Hematopoietic multipotent progenitor cell treated with erythropoietin and hydrocortisone succinate and interleukin-3 and kit ligand, for 17 days (in vitro differentiated cells): ENCODE measurements at regions not wholly inside any gene's neighbourhood (a gene's known extent, or its start where the extent isn't known, plus 50 kb on each side); places are given as distances from the start of the nearest gene placed in this dataset.
"Not testable (repeated sequence)": the region's sequence is repeated elsewhere in the genome, so short reads cannot be mapped to it uniquely, and the experiment has no call there.

Experiments
- DNase-seq: peaks from one replicate; pipeline ENCODE4 v3.0.0-alpha.2; 2015; ENCODE audit warnings: low spot score

DNA sequence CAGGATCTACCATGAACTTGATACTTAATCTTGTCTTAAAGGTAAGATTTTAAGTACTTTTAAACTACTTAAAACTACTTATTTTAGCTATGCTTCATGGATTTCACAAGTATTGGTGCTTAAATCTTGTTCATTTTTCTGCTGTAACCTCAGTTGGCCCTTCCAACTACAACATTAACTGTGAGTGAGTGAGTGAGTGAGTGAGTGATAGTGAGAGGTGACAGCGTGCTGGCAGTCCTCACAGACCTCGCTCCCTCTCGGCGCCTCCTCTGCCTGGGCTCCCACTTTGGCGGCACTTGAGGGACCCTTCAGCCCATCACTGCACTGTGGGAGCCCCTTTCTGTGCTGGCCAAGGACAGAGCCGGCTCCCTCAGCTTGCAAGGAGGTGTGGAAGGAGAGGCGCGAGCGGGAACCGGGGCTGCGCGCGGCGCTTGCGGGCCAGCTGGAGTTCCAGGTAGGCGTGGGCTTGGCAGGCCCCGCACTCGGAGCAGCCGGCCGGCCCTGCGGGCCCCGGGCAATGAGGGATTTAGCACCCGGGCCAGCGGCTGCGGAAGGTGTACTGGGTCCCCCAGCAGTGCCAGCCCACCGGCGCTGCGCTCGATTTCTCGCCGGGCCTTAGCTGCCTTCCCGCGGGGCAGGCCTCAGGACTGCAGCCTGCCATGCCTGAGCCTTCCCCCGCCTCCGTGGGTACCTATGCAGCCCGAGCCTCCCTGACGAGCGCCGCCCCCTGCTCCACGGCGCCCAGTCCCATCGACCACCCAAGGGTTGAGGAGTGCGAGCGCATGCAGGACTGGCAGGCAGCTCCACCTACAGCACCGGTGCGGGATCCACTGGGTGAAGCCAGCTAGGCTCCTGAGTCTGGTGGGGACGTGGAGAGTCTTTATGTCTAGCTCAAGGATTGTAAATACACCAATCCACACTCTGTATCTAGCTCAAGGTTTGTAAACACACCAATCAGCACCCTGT, 1558.6 kb upstream of the SEL1L start:
- DNase-seq, result not testable (repeated sequence)

DNA sequence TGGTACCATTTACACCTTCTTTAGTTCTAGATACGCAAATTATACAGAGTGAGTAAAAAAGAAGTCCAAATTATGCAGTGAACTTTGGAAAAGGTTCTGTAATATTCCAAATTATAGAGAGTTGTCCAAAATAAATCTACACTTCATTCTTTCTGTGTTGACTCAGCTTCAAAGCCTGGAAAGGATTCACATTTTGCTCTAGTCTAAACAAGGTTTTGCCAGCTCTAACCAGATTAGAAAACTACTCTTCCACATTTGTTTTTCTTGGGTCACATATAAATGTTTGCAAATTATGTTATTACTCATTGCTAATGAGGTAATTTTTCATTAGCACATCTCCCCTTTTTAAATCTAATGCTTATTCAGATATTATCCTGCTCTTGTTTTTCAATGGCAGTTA, 1562.4 kb upstream of the SEL1L start:
- DNase-seq, result no peak

DNA sequence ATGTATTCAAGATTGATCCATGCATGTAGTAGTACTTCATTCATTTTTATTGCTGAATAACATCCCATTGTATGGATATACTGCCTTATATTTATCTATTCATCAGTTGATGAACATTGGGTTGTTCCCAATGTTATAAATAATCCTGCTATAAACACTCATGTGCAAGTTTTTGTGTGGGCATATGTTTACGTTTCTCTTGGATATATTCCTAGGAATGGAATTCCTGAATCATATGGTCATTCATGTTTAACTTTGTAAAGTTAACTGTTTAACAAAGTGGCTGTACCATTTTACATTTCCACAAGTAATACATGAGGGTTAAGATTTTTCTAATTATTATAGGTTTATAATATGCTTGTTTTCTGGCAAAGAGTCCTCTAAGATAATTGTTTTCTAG, 1568.2 kb upstream of the SEL1L start:
- no peak for DNase-seq

DNA sequence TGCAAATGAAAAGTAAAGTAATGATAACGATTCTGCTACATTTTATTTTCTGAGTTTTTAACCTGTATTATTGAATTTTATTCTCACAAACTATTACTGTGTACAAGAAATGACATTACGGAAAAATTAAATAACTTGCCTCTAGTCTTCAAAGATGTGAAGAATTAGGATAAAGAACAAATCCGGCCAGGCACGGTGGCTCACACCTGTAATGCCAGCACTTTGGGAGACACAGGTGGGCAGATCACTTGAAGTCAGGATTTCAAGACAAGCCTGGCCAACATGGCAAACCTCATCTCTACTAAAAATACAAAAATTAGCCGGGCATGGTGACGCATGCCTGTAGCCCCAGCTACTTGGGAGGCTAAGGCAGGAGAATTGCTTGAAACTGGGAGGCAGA, 1584.4 kb upstream of the SEL1L start:
- DNase-seq, result no peak

DNA sequence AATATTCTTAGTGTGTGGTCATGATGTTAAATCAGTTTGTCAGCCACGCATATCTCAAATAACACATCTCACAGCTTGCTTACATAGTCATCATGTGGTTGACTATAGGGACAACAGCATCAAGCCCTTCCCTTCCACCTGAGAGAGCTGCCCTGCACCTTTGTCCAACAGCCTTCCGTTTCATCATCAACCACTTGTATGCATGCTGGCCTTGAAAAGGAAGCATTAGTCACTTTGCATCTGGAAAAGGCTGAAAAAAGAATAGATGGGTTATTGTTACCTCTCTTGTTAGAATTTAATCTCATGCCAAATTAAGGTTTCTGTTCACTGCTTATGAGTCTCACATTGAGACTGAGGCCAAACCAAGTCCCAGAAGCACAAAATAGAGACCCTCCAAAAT, 1586.5 kb upstream of the SEL1L start:
- DNase-seq, result no peak

DNA sequence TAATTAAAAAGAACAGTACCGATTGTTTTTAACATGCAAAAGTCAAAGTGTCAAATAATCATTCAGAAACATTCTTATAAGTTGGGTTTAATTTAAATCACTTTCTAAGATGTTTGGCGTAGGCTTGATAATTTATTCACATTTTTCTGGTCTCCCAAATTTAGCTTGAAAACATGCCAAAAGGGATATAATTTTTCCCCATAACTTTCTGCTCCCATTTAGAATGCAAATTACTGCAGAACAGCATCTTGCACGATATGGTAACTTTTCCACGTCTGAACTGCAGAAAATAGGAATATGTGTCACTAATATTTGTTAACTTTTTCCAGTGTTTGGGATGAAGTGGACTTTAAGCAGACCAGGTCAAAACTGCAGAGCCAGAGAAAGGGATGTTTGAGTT, 1592.4 kb upstream of the SEL1L start:
- no peak for DNase-seq

DNA sequence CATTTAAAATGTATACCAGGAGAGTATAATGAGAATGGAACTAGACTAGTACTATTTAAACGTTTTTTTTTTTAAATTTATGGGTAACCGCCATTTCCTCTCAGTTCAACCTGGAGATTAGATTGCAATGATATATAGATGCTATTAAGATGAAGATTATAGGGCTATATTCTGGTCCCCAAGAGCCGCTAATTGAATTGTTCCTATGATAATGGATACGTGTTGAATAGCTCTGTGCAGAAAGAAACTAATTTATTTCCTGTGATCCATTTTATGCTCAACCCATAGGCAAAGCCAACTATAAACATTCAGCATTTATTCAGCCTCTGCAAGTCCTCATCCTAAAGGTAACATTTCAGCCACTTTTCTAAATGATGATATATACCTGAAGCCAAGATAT, 1595.1 kb upstream of the SEL1L start:
- DNase-seq, result no peak

DNA sequence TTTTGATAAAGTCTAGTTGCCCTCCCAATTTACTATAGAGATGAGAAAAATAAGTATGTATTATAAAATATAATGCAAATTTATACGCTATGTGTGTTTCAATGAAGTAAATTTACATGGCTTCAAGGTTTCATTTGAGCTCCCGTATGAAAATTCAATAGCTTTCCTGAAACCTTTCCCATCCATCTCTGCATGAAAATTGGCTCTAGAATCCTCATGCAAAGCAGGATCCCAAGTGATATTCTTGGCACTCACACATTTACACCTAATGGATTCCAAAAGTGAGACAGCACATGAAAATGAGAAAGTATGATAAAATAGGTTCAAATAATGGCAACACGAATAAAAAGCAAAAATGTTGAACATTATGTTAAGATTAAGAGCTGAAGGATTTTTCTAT, 1595.8 kb upstream of the SEL1L start:
- DNase-seq, result no peak

DNA sequence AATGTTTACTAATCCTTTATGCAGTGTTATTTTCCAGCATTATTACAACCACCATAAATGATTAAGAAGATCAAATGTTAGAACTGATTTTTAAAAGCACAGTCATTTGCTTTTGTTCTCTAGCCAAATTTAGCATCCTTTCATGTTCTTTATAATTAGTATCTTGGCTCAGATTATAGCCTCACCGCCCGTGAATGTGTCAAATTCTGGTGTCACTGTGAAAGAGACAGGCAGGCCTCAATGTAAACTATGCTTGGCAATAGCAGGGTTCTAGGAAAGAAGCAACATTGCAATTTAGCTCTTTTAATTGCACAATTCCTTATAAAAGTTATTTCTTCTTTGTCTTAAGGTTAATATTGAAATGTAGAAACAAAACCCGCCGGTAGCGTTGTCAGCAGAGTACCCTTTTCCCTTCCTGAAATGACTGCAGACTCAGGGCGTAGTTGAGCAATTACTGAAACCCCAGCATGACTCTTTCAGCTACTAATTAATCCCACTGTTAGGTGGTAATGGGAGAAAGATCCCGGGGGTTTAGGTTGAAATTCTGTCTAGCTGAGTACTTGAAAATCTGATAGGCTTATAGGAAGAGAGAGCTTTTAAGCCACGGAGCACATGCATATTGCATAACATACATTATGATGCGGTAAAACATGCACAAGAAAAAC, 1600.5 kb upstream of the SEL1L start:
- no peak for DNase-seq

DNA sequence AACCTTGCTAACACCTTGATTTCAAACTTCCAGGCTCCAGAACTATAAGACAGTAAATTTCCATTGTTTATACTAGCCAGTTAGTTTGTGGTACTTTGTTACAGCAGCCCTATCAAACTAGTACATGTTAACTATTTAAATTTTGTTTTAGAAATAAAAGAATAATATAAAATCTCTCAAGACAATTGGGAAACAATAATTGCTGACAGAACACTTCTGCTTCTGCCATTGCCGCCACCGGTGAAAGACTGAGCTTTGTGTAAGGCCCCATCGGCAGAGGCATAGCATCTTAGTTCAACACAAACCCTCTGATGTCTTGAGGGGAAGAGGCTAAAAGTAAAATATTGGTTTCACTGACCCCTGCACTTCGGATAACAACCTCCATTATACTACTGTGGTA, 1607.1 kb upstream of the SEL1L start:
- no peak for DNase-seq

DNA sequence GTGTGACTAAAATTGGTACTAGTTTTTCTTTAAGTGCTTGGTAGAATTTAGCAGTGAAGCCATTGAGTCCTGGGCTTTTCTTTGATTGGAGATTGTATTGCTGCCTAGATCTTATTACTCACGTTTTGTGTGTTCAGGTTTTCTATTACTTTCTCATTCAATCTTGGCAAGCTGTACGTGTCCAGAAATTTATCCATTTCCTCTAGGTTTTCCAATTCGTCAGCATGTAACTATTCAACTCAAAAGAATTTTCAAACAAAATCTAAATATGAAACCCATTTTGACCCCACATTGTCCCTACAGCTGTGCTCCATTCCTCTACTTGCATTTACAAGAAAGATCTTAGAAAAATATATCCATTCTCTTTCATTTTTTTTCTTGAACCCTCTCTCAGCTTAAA, 1613.4 kb upstream of the SEL1L start:
- no peak for DNase-seq

DNA sequence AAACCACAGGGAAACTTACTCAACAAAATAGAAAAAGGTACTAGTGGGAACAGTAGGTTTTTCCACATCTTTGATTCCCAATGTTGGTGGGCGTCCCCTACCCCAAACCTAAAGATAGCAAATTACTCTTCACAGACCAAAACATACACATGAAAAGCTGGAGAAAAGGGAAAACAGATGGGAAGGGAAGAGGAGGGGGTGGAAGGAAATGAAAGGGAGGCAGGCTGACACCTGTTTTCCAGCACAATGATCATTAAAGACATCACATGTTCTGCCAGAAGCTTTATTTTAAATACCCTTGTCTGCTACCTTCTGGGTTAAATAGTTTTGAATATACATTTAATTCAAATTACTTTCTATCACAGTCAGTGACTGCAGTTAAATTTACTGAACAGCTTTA, 1617.9 kb upstream of the SEL1L start:
- no peak for DNase-seq

DNA sequence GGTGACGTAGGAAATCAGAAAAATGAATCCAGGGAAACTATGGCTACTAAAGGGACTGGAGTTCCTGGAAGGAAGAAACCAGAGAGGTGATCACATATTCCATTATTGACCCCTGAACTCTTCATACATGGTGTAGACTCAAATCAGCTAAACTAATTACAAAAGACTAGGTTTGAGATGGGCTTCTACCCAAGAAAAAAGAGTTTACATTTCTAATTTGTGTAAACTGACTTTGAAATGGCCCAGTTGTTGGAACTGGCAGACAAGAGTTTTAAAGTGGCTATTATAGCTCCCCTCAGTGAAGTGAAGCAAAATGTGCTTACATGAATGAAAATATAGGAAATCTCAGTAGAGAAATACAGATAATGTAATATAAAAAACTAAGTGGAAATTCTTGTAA, 1619.4 kb upstream of the SEL1L start:
- no peak for DNase-seq

DNA sequence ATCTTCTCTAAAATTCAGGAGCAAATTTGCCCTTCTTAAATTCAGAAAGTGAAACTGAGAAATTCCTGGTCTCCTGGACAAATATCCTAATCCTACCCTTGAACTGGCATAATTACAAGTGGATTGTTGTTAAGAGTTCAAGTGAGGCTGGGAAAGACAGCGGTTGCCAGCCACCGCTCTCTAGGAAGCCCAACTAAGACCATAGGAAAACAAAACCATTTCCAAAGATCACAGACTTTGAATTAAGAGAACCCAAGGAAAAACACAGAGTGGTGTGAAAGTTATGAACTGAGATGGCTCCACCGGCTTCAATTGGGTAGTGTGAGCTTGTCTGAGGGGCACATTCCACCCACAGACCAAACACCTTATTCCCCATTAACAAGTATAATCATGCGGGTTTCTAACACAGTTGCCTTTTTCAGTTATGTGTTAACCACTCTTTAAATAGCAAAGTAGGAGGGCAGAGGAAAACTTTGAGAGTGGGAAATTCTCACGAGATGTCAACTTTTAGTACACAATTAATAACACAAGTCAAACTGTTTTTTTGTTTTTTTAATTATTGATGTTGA, 1628.8 kb upstream of the SEL1L start:
- no peak for DNase-seq

DNA sequence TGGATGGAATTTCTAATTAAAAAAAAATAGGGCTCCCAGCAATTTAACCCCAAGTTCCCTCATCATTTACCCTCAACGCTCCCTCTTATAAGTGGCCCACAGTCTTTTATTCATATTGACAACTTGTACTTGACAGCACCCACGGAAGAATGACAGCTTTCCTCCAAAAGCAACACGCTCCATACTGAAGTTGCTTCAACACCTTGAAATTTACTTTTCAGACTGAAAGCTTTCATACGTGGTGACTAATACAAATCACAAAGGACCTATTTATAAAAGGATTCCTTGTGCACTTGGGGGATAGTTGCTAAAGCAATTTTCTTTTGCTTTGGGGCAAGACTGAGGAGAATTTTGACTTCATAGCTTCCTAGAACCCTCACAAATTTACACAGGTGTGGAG, 1629.4 kb upstream of the SEL1L start:
- no peak for DNase-seq

DNA sequence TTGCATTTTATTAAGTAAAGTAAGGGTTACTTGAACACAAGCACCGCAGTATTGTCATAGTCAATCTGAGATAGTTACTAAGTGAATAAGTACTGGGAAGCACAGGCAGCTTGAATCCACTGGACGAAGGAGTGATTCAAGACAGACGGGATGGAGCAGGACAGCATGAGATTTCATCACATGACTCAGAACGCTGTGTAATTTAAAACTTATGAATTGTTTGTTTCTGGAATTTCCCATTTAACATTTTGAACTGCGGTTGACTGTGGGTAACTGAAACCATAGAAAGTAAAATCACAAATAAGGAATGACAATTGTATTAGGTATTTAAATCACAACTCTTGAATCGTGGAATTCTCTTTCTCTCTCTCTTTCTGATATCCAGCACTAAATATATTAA, 1630.4 kb upstream of the SEL1L start:
- DNase-seq, result no peak

DNA sequence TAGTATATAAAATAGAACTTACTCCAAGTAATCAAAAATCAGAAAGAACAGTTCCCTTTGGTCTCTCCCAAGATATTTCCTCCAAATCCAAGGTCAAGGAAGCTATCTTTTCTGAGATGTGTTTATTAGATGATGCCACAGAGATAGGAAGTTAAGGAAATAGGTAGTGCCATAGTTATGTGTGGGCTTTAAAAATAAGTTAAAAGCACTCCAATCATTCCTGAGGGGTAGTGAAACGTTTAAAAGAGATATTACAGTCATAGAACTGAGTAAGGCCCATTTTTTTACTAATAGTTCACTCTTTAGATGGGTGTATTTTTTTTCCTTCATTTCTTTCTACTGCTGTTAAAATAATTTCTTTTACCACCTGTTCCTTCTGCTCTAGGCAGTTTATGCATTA, 1630.9 kb upstream of the SEL1L start:
- no peak for DNase-seq

DNA sequence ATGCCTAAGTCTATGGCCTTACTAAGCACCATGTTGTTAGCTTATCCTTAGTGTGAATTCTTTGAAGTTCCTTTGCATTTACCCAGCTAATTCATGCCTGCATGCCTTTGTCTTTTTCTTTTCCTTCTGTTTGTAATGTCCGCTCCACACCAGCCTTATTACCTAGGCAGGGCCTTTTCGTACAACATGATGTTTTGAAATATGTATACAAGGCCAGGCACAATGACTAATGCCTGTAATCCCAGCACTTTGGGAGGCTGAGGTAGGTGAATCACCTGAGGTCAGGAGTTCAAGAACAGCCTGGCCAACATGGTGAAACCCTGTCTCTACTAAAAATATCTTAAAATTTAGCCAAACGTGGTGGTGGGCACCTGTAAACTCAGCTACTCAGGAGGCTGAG, 1636.5 kb upstream of the SEL1L start:
- DNase-seq, result no peak

DNA sequence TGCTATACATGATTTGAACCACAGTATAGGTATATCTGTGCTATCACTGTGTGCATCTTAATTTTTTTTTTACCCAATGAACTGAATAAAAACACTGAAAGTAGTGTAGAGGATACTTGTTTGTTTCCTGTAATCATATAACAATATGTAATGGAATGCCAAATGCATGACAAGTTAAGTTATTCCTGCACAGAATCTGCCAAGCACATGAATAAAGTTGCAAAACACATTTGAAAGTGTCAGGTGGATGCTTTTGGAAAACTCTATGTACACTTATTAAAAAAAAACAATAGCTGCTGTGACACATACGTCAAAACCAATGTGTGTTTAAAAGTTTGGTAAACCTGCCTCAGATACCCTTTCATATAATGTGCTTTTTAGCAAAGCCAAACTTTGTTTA, 1638.1 kb upstream of the SEL1L start:
- DNase-seq, result no peak

DNA sequence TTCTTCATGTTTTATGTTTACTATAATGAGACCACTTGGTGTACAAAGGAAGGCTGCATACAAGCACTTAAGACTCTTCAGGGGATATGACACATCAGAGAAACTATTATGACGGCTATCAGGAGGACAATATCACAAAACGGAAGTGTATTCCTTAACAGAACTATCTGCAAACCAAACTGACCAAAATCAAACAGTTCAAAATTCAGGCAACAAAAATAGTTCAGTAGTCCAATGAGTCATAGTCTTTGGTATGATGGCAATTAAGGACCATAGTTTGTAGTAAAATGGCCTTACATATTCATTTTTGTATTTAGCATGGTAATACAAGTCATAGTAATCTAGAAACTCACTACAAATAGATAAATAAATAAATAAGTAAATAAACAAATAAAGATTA, 1638.7 kb upstream of the SEL1L start:
- no peak for DNase-seq

DNA sequence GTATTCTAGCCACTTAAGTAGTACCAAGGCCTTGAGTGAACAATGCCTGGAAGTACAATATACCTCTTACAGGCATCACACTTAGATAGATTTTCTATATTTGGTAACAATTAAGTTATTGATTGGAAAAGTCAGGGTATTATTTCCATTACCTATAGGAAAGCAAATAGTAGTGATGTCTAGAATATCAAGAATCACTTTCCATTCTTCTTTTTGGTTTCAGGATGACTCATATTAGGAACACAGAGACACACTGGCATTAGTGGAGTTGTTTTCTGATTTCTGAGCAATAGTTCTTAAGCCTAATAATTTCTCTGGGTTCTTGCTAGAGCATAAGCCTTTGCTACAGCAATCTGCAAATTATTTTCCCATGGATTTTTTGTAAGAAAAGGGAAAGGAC, 1640.0 kb upstream of the SEL1L start:
- no peak for DNase-seq

DNA sequence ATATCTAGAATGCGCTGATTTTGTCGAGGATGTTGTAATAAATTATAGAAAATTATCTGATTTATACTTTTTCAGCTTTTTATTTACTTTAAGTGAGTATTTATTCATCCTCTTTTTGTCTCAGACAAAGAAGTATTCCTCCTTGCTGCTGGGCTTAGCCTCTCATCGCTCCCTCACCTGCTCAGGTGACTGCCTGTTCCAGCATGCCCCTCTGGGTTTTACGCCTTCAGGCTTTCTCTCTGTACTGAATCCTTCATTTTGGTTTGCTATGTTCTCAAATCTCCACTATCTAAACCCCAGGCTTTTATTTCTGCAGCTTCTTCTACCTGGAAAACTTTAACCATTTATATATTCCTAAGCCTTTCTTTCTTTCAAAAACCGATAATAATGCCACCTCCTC, 1650.9 kb upstream of the SEL1L start:
- no peak for DNase-seq

DNA sequence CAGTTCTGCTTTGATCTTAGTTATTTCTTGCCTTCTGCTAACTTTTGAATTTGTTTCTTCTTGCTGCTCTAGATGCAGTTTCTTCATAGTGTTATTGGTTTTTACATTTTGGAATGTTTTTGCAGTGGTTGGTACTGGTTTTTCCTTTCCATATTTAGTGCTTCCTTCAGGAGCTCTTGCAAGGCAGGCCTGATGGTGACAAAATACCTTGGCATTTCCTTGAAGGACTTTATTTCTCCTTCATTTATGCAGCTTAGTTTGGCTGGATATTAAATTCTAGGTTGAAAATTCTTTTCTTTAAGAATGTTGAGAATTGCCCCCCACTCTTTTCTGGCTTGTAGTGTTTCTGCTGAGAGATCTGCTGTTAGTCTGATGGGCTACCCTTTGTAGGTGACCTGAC, 1654.7 kb upstream of the SEL1L start:
- DNase-seq, result not testable (repeated sequence)
